ENCODE measurements at regions not wholly inside any gene's neighbourhood (a gene's known extent, or its start where the extent isn't known, plus 50 kb on each side); places are given as distances from the start of the nearest gene placed in this dataset.

GRCh38 chr5:57700072-57700471, 217.5 kb upstream of the ACTBL2 start:
- TF ChIP-seq EZH2 (IDR thresholded peaks at IDR 0.05; ENCODE audit: borderline replicate concordance) (no peak), CTCF (IDR thresholded peaks at IDR 0.05; ENCODE audit: poor library complexity) (no peak)

Measured in hepatocyte (in vitro differentiated cells).